ENCODE measurements at regions not wholly inside any gene's neighbourhood (a gene's known extent, or its start where the extent isn't known, plus 50 kb on each side); places are given as distances from the start of the nearest gene placed in this dataset.
A peak's percentile ranks its signal among the peaks of the same experiment; 100 is the strongest.

GRCh38 chr9:134980516-134980915 is 62.8 kb upstream of the FCN1 start:
- DNase-seq, result no peak
- Histone ChIP-seq H3K27me3 (no peaks in the 10 kb centered on the region), H3K4me3 (ENCODE audit: low read depth, low read length) (no peak overlapping the region), H3K36me3 (no peaks in the 10 kb centered on the region), H3K4me1 (no peaks in the 10 kb centered on the region), H3K9me3 (no peaks in the 10 kb centered on the region)
- TF ChIP-seq, protein P1, sequence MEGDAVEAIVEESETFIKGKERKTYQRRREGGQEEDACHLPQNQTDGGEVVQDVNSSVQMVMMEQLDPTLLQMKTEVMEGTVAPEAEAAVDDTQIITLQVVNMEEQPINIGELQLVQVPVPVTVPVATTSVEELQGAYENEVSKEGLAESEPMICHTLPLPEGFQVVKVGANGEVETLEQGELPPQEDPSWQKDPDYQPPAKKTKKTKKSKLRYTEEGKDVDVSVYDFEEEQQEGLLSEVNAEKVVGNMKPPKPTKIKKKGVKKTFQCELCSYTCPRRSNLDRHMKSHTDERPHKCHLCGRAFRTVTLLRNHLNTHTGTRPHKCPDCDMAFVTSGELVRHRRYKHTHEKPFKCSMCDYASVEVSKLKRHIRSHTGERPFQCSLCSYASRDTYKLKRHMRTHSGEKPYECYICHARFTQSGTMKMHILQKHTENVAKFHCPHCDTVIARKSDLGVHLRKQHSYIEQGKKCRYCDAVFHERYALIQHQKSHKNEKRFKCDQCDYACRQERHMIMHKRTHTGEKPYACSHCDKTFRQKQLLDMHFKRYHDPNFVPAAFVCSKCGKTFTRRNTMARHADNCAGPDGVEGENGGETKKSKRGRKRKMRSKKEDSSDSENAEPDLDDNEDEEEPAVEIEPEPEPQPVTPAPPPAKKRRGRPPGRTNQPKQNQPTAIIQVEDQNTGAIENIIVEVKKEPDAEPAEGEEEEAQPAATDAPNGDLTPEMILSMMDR (IDR thresholded peaks at IDR 0.05; ENCODE audit: low read depth, low read length), result no peak

GRCh38 chr9:134980991-134981390 is 63.3 kb upstream of the FCN1 start:
- DNase-seq, result no peak
- H3K36me3 ChIP-seq, result no peaks in the 10 kb centered on the region
- TF ChIP-seq, protein P1 (IDR thresholded peaks at IDR 0.05; ENCODE audit: low read depth, low read length), result no peak
- no peak overlapping the region for H3K4me3 ChIP-seq (ENCODE audit: low read depth, low read length)
- no peaks in the 10 kb centered on the region for H3K4me1 ChIP-seq
- H3K9me3 ChIP-seq, result no peaks in the 10 kb centered on the region
- H3K27me3 ChIP-seq, result no peaks in the 10 kb centered on the region

- Histone ChIP-seq H3K9me3 (no peaks in the 10 kb centered on the region; the same call in 1 of the 2 replicates), H3K36me3 (no peaks in the 10 kb centered on the region), H3K27me3 (no peaks in the 10 kb centered on the region), H3K4me1 (no peaks in the 10 kb centered on the region), H3K4me3 (ENCODE audit: low read depth, low read length) (no peak overlapping the region)
- TF ChIP-seq, protein P1 (IDR thresholded peaks at IDR 0.05; ENCODE audit: low read depth, low read length), result no peak
- DNase-seq, result no peak
Measured at GRCh38 chr9:134981829-134982228, 64.1 kb upstream of the FCN1 start.

DNA sequence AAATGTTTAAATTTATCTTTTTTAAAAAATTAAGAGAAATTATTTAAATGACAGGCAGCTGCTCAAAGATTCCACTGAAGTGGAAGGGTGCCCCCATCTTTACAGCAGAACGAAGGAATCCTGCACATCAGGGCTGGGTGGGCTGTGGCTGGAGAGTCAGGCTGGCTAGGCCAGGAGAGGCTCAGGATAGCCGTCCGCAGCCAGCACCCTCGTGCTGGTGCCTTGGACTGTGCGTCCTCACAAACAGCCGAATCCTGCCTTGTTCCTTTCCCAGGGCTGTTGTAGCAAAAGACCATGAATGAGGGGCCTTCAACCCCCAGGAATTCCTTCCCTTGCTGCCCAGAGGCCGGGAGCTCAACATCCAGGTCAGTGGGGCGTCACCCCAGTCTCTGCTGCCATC is 64.6 kb upstream of the FCN1 start:
- H3K4me3 ChIP-seq (ENCODE audit: low read depth, low read length), result no peak overlapping the region
- no peak for DNase-seq
- peaks cover 4% of the 10 kb centered on the region for H3K9me3 ChIP-seq
- no peaks in the 10 kb centered on the region for H3K27me3 ChIP-seq
- no peaks in the 10 kb centered on the region for H3K4me1 ChIP-seq
- no peaks in the 10 kb centered on the region for H3K36me3 ChIP-seq
- TF ChIP-seq, protein P1 (IDR thresholded peaks at IDR 0.05; ENCODE audit: low read depth, low read length), result no peak

GRCh38 chr9:134983074-134983473 is 65.4 kb upstream of the FCN1 start:
- Histone ChIP-seq H3K27me3 (no peaks in the 10 kb centered on the region), H3K36me3 (no peaks in the 10 kb centered on the region)

More at GRCh38 chr9:134983074-134983473, 65.4 kb upstream of the FCN1 start:
- TF ChIP-seq, protein P1 (IDR thresholded peaks at IDR 0.05; ENCODE audit: low read depth, low read length), result peak; percentile 35
- no peak overlapping the region for H3K4me3 ChIP-seq (ENCODE audit: low read depth, low read length)
- peaks cover 5% of the 10 kb centered on the region for H3K9me3 ChIP-seq
- no peak for DNase-seq
- no peaks in the 10 kb centered on the region for H3K4me1 ChIP-seq
